PC-9 (cell line): ENCODE measurements at regions not wholly inside any gene's neighbourhood (a gene's known extent, or its start where the extent isn't known, plus 50 kb on each side); places are given as distances from the start of the nearest gene placed in this dataset.

Experiments
- BruUV-seq: library from RNA; stranded (reverse); fragments of 400-500 nt; replicated peaks from 2 replicates; lab custom pipeline; 2021; lab: Mats Ljungman, UMichigan
- CTCF ChIA-PET: fragments of 300-600 bp; sonication (Branson Sonifier 250); formaldehyde crosslinking; loops from one replicate; lab custom pipeline; 2022; ENCODE audit warnings: antibody characterized with exemption; lab: Charles Lee
- POLR2A ChIA-PET: fragments of 300-600 bp; sonication (Branson Sonifier 250); formaldehyde crosslinking; loops from one replicate; lab custom pipeline; 2022; ENCODE audit warnings: antibody characterized with exemption; ENCODE audit not compliant: unreplicated experiment; lab: Charles Lee
- DNase-seq, 2 experiments: peaks; one replicate each; pipeline versions ENCODE4 v3.0.0 to v3.0.0-alpha.2; 2015 to 2022; ENCODE audit warnings: mixed read lengths in 1 of 2
- H2AFZ ChIP-seq: fragments of 200-600 bp; sonication (generic); 2 replicates; pipeline ENCODE4 v1.8.1; 2017; ENCODE audit warnings: antibody characterized with exemption
- H3F3A ChIP-seq: fragments of 200-600 bp; sonication (generic); 2 replicates; pipeline ENCODE4 v1.8.1; 2017; ENCODE audit warnings: antibody characterized with exemption, mild to moderate bottlenecking, low read depth; ENCODE audit not compliant: insufficient read depth
- H3K27ac ChIP-seq: fragments of 200-600 bp; sonication (generic); 2 replicates; pipeline ENCODE4 v1.6.1; 2016; ENCODE audit warnings: mixed run types
- H3K27me3 ChIP-seq: fragments of 200-600 bp; sonication (generic); 2 replicates; pipeline ENCODE4 v1.6.1; 2016; ENCODE audit warnings: low read depth, mixed run types; ENCODE audit not compliant: insufficient read depth
- H3K36me3 ChIP-seq: fragments of 200-600 bp; sonication (generic); 2 replicates; pipeline ENCODE4 v1.6.1; 2016; ENCODE audit warnings: low read depth, mixed run types
- H3K4me1 ChIP-seq: fragments of 200-600 bp; sonication (generic); replicated peaks from 2 replicates; pipeline ENCODE4 v1.6.1; 2016; ENCODE audit warnings: mixed run types; ENCODE audit not compliant: insufficient read depth
- H3K4me2 ChIP-seq: fragments of 200-600 bp; sonication (generic); 2 replicates; pipeline ENCODE4 v1.6.1; 2017; ENCODE audit warnings: mixed run types
- H3K4me3 ChIP-seq: fragments of 200-600 bp; sonication (generic); 2 replicates; pipeline ENCODE4 v1.6.1; 2016; ENCODE audit warnings: mixed run types
- H3K79me2 ChIP-seq: fragments of 200-600 bp; sonication (generic); 2 replicates; pipeline ENCODE4 v1.6.1; 2017; ENCODE audit warnings: low read depth, mixed run types
- H3K9me2 ChIP-seq: fragments of 200-600 bp; sonication (generic); 2 replicates; pipeline ENCODE4 v1.8.1; 2017; ENCODE audit warnings: mild to moderate bottlenecking; ENCODE audit not compliant: insufficient read depth
- H3K9me3 ChIP-seq: fragments of 200-600 bp; sonication (generic); 2 replicates; pipeline ENCODE4 v1.8.1; 2016; ENCODE audit warnings: low read depth; ENCODE audit not compliant: insufficient read depth
- H4K20me1 ChIP-seq: fragments of 200-600 bp; sonication (generic); 2 replicates; pipeline ENCODE4 v1.8.1; 2017; ENCODE audit not compliant: insufficient read depth
- EZH2 ChIP-seq: fragments of 200-600 bp; sonication (generic); IDR thresholded peaks from 2 replicates; pipeline ENCODE4 v1.8.0; 2017; ENCODE audit warnings: antibody characterized with exemption, low read depth
- intact Hi-C: fragments of 100-400 bp; cut with micrococcal nuclease; formaldehyde crosslinking; loops from one replicate; pipeline ENCODE4 v1.10.0; 2022; ENCODE audit not compliant: unreplicated experiment
- TF ChIP-seq, protein P1 (sequence below): fragments of 200-600 bp; sonication (generic); conservative IDR thresholded peaks from 2 replicates; pipeline ENCODE4 v1.6.1; 2017; ENCODE audit warnings: mixed run types, antibody characterized with exemption, mild to moderate bottlenecking, moderate library complexity

DNA sequence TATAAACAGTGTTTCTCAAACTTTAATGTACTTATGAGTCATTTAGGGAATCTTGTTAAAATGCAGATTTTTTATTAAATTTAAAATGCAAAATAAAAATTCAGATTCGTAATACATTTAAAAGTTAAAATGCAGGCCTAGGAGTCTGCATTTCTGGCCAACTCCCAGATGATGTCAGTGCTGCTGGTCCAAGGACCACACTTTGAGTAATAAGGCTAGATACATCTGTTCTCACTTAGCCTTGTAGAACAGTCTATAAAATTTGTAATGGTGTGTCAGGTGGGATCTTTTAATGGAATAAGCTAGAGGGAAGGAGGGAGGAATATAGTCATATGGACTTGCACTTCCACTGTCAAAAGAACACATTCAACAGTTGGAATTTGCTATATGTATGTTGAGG, 295.6 kb upstream of the BMP2 start:
- no peak for DNase-seq
- Histone ChIP-seq H3K27ac (no peak overlapping the region), H3K36me3 (no peaks in the 10 kb centered on the region), H3K4me1 (no peaks in the 10 kb centered on the region), H3K4me2 (no peak overlapping the region), H3K79me2 (no peaks in the 10 kb centered on the region), H3F3A (no peaks in the 10 kb centered on the region), H2AFZ (no peak overlapping the region), H3K9me3 (no peaks in the 10 kb centered on the region), H3K9me2 (no peaks in the 10 kb centered on the region), H3K27me3 (no peaks in the 10 kb centered on the region), H4K20me1 (no peaks in the 10 kb centered on the region), H3K4me3 (no peak overlapping the region)
- no TSS peak for BruUV-seq
- no peak for TF ChIP-seq EZH2
- TF ChIP-seq, protein P1, sequence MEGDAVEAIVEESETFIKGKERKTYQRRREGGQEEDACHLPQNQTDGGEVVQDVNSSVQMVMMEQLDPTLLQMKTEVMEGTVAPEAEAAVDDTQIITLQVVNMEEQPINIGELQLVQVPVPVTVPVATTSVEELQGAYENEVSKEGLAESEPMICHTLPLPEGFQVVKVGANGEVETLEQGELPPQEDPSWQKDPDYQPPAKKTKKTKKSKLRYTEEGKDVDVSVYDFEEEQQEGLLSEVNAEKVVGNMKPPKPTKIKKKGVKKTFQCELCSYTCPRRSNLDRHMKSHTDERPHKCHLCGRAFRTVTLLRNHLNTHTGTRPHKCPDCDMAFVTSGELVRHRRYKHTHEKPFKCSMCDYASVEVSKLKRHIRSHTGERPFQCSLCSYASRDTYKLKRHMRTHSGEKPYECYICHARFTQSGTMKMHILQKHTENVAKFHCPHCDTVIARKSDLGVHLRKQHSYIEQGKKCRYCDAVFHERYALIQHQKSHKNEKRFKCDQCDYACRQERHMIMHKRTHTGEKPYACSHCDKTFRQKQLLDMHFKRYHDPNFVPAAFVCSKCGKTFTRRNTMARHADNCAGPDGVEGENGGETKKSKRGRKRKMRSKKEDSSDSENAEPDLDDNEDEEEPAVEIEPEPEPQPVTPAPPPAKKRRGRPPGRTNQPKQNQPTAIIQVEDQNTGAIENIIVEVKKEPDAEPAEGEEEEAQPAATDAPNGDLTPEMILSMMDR: no peak
- POLR2A ChIA-PET: no interaction called here
- CTCF ChIA-PET: no interaction called here
- intact Hi-C loops: no loop called here

DNA sequence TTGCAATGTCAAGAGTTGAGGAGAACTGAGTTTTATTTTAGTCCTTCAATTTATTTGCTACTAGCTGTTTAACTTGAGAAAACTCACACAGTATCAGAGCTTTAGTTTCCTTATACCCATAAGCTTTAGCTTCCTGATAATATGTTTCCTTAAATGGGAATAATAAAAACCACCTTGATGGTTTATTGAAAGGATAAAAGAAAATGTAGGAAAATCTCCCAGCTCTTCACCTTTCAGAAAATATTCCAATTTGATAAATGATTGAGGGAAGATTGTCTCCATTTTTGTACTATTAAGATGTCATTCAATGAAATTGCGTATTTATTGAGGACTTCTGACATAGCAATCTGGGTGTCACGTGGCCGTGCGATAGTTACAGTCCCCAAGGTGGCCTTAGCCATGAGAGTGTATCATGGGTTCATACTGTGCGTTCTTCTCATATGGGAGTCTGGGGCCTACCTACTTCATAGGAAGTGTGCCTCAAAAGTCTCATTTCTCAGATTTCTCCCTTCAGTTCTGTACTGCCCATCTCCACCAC, 296.3 kb upstream of the BMP2 start:
- Histone ChIP-seq H4K20me1 (no peaks in the 10 kb centered on the region), H3K9me2 (no peaks in the 10 kb centered on the region), H3K9me3 (no peaks in the 10 kb centered on the region), H3K79me2 (no peaks in the 10 kb centered on the region), H3K27ac (no peak overlapping the region), H3K27me3 (no peaks in the 10 kb centered on the region), H3K4me3 (no peak overlapping the region), H3F3A (no peaks in the 10 kb centered on the region), H3K4me1 (no peaks in the 10 kb centered on the region), H3K36me3 (no peaks in the 10 kb centered on the region), H3K4me2 (no peak overlapping the region), H2AFZ (no peak overlapping the region)
- ChIA-PET POLR2A (no interaction called here), CTCF (interaction anchor here (0.6 kb wide), 1 partner anchor 88 kb away, joined by 3 read pairs; no protein-coding TSS in a partner anchor)
- intact Hi-C loops: no loop called here
- no peak for DNase-seq
- BruUV-seq: no TSS peak
- TF ChIP-seq, protein P1: no peak
- TF ChIP-seq EZH2: no peak

DNA sequence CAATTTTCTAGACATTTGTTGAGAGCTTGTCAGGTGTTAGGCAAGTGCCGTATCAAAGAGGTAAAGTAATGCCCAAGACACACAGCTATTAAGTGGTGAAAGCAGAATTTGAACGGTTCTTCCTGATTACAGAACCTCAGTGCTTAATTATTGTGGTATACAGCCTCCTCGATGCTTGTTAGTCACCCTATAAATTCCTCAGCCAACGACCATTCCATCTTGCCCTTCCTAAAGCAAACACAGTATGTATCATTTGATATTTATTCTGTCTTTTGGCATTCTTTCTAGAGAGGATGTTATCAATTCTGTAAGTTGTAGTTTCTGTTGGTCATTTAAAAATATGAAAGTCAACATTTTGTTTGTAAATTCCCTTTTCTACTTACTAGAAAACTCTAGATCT, 297.8 kb upstream of the BMP2 start:
- intact Hi-C loops: no loop called here

More for the DNA sequence above, 297.8 kb upstream of the BMP2 start:
- Histone ChIP-seq H3K9me2 (no peaks in the 10 kb centered on the region), H3K27ac (no peak overlapping the region), H3K79me2 (no peaks in the 10 kb centered on the region), H4K20me1 (no peaks in the 10 kb centered on the region), H3K9me3 (no peaks in the 10 kb centered on the region), H2AFZ (no peak overlapping the region), H3F3A (no peaks in the 10 kb centered on the region), H3K36me3 (no peaks in the 10 kb centered on the region), H3K4me3 (no peak overlapping the region), H3K4me1 (no peaks in the 10 kb centered on the region), H3K27me3 (no peaks in the 10 kb centered on the region), H3K4me2 (no peak overlapping the region)
- TF ChIP-seq, protein P1: no peak
- TF ChIP-seq EZH2: no peak
- CTCF ChIA-PET: no interaction called here
- no TSS peak for BruUV-seq
- POLR2A ChIA-PET: no interaction called here
- no peak for DNase-seq
